KMS-11 (cell line): ENCODE measurements at regions not wholly inside any gene's neighbourhood (a gene's known extent, or its start where the extent isn't known, plus 50 kb on each side); places are given as distances from the start of the nearest gene placed in this dataset.

Source experiments
- H2AFZ ChIP-seq: fragments of 200-600 bp; sonication (generic); 2 replicates; pipeline ENCODE4 v1.6.1; 2016; ENCODE audit warnings: antibody characterized with exemption, mixed run types, low read depth
- H3K27ac ChIP-seq: fragments of 200-600 bp; sonication (generic); 2 replicates; pipeline ENCODE4 v1.6.1; 2016; ENCODE audit warnings: mild to moderate bottlenecking, mixed run types
- H3K27me3 ChIP-seq: fragments of 200-600 bp; sonication (generic); 2 replicates; pipeline ENCODE4 v1.6.1; 2017; ENCODE audit warnings: mild to moderate bottlenecking, low read depth, mixed run types, moderate library complexity; ENCODE audit not compliant: insufficient read depth
- H3K36me3 ChIP-seq: fragments of 200-600 bp; sonication (generic); 2 replicates; pipeline ENCODE4 v1.6.1; 2017; ENCODE audit warnings: mild to moderate bottlenecking, mixed run types; ENCODE audit not compliant: insufficient read depth
- H3K4me1 ChIP-seq: fragments of 200-600 bp; sonication (generic); 2 replicates; pipeline ENCODE4 v1.6.1; 2016; ENCODE audit warnings: mild to moderate bottlenecking, low read depth, mixed run types; ENCODE audit not compliant: poor library complexity, severe bottlenecking
- H3K4me2 ChIP-seq: fragments of 200-600 bp; sonication (generic); 2 replicates; pipeline ENCODE4 v1.7.0; 2016; ENCODE audit warnings: mild to moderate bottlenecking, mixed run types
- H3K4me3 ChIP-seq: fragments of 200-600 bp; sonication (generic); IDR thresholded peaks from 2 replicates; pipeline ENCODE4 v1.6.1; 2017; ENCODE audit warnings: low read depth, low read length, mixed read lengths; ENCODE audit not compliant: insufficient read depth
- H3K79me2 ChIP-seq: fragments of 200-600 bp; sonication (generic); 2 replicates; pipeline ENCODE4 v1.6.1; 2016; ENCODE audit warnings: low read depth, mixed run types; ENCODE audit not compliant: insufficient read depth
- H3K9ac ChIP-seq: fragments of 200-600 bp; sonication (generic); 2 replicates; pipeline ENCODE4 v1.6.1; 2016; ENCODE audit warnings: mild to moderate bottlenecking, mixed run types
- H4K20me1 ChIP-seq: fragments of 200-600 bp; sonication (generic); 2 replicates; pipeline ENCODE4 v1.6.1; 2016; ENCODE audit warnings: mild to moderate bottlenecking, mixed run types; ENCODE audit not compliant: insufficient read depth
- TF ChIP-seq, protein P1 (sequence below): fragments of 200-600 bp; sonication (generic); conservative IDR thresholded peaks from 2 replicates; pipeline ENCODE4 v1.6.1; 2017; ENCODE audit warnings: low read depth, mild to moderate bottlenecking, antibody characterized with exemption, low read length, moderate library complexity, mixed read lengths

GRCh38 chr4:23999714-24000469 is 110.0 kb upstream of the PPARGC1A start:
- Histone ChIP-seq H2AFZ (no peak overlapping the region), H3K27me3 (no peaks in the 10 kb centered on the region), H3K27ac (no peak overlapping the region), H3K9ac (no peak overlapping the region), H3K4me1 (no peaks in the 10 kb centered on the region), H4K20me1 (no peaks in the 10 kb centered on the region), H3K36me3 (no peaks in the 10 kb centered on the region), H3K4me2 (no peak overlapping the region), H3K4me3 (no peak overlapping the region), H3K79me2 (no peaks in the 10 kb centered on the region)
- TF ChIP-seq, protein P1, sequence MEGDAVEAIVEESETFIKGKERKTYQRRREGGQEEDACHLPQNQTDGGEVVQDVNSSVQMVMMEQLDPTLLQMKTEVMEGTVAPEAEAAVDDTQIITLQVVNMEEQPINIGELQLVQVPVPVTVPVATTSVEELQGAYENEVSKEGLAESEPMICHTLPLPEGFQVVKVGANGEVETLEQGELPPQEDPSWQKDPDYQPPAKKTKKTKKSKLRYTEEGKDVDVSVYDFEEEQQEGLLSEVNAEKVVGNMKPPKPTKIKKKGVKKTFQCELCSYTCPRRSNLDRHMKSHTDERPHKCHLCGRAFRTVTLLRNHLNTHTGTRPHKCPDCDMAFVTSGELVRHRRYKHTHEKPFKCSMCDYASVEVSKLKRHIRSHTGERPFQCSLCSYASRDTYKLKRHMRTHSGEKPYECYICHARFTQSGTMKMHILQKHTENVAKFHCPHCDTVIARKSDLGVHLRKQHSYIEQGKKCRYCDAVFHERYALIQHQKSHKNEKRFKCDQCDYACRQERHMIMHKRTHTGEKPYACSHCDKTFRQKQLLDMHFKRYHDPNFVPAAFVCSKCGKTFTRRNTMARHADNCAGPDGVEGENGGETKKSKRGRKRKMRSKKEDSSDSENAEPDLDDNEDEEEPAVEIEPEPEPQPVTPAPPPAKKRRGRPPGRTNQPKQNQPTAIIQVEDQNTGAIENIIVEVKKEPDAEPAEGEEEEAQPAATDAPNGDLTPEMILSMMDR: no peak

DNA sequence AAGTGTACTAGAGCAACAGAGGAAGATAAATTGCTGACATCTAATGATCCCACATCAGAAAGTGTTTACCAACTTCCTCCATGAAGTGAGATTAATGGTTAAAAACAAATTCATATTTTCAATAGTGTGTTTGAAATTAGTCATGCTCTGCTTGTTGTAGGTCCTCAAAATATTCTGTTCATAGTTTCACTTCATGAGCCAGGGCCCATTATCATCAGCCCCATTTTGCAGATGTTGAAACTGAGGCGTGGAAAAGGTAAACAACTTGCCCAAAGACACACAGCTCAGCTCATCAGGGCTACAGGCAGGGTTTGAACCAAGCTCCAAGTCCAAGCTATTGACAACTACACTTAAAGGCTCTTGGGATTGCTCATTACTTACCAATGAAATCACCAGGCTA is 103.5 kb upstream of the PPARGC1A start:
- no peaks in the 10 kb centered on the region for H3K27me3 ChIP-seq
- no peaks in the 10 kb centered on the region for H3K4me1 ChIP-seq
- no peaks in the 10 kb centered on the region for H4K20me1 ChIP-seq
- TF ChIP-seq, protein P1: no peak
- no peaks in the 10 kb centered on the region for H3K36me3 ChIP-seq
- H3K79me2 ChIP-seq: no peaks in the 10 kb centered on the region
- H3K4me3 ChIP-seq: no peak overlapping the region
- no peak overlapping the region for H3K9ac ChIP-seq
- H3K4me2 ChIP-seq: no peak overlapping the region
- H3K27ac ChIP-seq: no peak overlapping the region
- H2AFZ ChIP-seq: no peak overlapping the region

GRCh38 chr4:23991444-23991843 is 101.6 kb upstream of the PPARGC1A start:
- Histone ChIP-seq H4K20me1 (no peaks in the 10 kb centered on the region), H3K27me3 (no peaks in the 10 kb centered on the region), H3K4me1 (no peaks in the 10 kb centered on the region), H3K4me2 (no peak overlapping the region), H3K9ac (no peak overlapping the region), H3K4me3 (no peak overlapping the region), H2AFZ (no peak overlapping the region), H3K79me2 (no peaks in the 10 kb centered on the region), H3K36me3 (no peaks in the 10 kb centered on the region), H3K27ac (no peak overlapping the region)
- TF ChIP-seq, protein P1: no peak

DNA sequence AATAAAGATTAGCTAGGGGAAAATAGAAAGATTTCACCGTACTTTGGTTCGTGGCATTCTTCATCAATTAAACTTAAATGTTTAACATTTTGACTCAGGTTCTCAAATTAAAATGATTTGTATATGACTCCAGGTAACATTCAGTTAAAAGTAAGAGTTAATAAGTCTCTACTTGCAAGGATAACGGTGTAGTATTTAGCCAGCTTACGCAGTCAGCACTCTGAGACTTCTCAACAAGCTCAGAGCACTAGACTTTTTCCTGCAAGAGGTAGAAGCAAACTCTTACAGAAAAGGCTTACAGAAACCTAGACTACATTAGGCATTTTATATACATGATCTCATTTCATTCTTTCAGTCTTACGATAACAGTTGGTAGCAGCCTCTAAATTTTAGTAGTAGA is 96.4 kb upstream of the PPARGC1A start:
- no peak overlapping the region for H2AFZ ChIP-seq
- no peaks in the 10 kb centered on the region for H4K20me1 ChIP-seq
- H3K27me3 ChIP-seq: no peaks in the 10 kb centered on the region
- TF ChIP-seq, protein P1: no peak
- H3K9ac ChIP-seq: no peak overlapping the region
- H3K36me3 ChIP-seq: no peaks in the 10 kb centered on the region
- H3K27ac ChIP-seq: no peak overlapping the region
- no peaks in the 10 kb centered on the region for H3K4me1 ChIP-seq
- no peak overlapping the region for H3K4me3 ChIP-seq
- H3K79me2 ChIP-seq: no peaks in the 10 kb centered on the region
- H3K4me2 ChIP-seq: no peak overlapping the region
